Stromal cell of bone marrow (primary cell): ENCODE measurements at regions not wholly inside any gene's neighbourhood (a gene's known extent, or its start where the extent isn't known, plus 50 kb on each side); places are given as distances from the start of the nearest gene placed in this dataset.

Experiments
- DNase-seq: peaks from one replicate; pipeline ENCODE4 v3.0.0-alpha.2; 2012; ENCODE audit warnings: low read depth

GRCh38 chr18:51580580-51580979 is 383.1 kb upstream of the MEX3C start:
- DNase-seq = no peak

- DNase-seq = no peak
Measured at GRCh38 chr18:51582551-51582950, 385.1 kb upstream of the MEX3C start.

GRCh38 chr18:51588616-51589015 is 391.1 kb upstream of the MEX3C start:
- no peak for DNase-seq

- no peak for DNase-seq
Measured at GRCh38 chr18:51593931-51594330, 396.4 kb upstream of the MEX3C start.

GRCh38 chr18:51603111-51603510 is 405.6 kb upstream of the MEX3C start:
- no peak for DNase-seq

GRCh38 chr18:51603551-51603950 is 406.1 kb upstream of the MEX3C start:
- DNase-seq = no peak

- DNase-seq = no peak
Measured at GRCh38 chr18:51610481-51610880, 413.0 kb upstream of the MEX3C start.

GRCh38 chr18:51611326-51611725 is 413.8 kb upstream of the MEX3C start:
- DNase-seq = no peak

GRCh38 chr18:51614033-51614432 is 416.6 kb upstream of the MEX3C start:
- no peak for DNase-seq

- no peak for DNase-seq
Measured at GRCh38 chr18:51614967-51615571, 417.6 kb upstream of the MEX3C start.

GRCh38 chr18:51617167-51617566 is 419.7 kb upstream of the MEX3C start:
- no peak for DNase-seq

GRCh38 chr18:51617572-51618260 is 420.2 kb upstream of the MEX3C start:
- no peak for DNase-seq

GRCh38 chr18:51619283-51619682 is 421.8 kb upstream of the MEX3C start:
- no peak for DNase-seq

GRCh38 chr18:51621113-51621863 is 423.8 kb upstream of the MEX3C start:
- peak; percentile 8 for DNase-seq

- no peak for DNase-seq
Measured at GRCh38 chr18:51621864-51622160, 424.3 kb upstream of the MEX3C start.

- no peak for DNase-seq
Measured at GRCh38 chr18:51622702-51623101, 425.2 kb upstream of the MEX3C start.

- no peak for DNase-seq
Measured at GRCh38 chr18:51623653-51624052, 426.2 kb upstream of the MEX3C start.

GRCh38 chr18:51630706-51631105 is 433.2 kb upstream of the MEX3C start:
- no peak for DNase-seq

GRCh38 chr18:51637881-51638280 is 440.4 kb upstream of the MEX3C start:
- no peak for DNase-seq

- no peak for DNase-seq
Measured at GRCh38 chr18:51639541-51639940, 442.1 kb upstream of the MEX3C start.

- DNase-seq = no peak
Measured at GRCh38 chr18:51643483-51643882, 446.0 kb upstream of the MEX3C start.

- no peak for DNase-seq
Measured at GRCh38 chr18:51645607-51646006, 448.1 kb upstream of the MEX3C start.

- DNase-seq = no peak
Measured at GRCh38 chr18:51647346-51647745, 449.9 kb upstream of the MEX3C start.

- no peak for DNase-seq
Measured at GRCh38 chr18:51647942-51648341, 450.5 kb upstream of the MEX3C start.
